ENCODE measurements at regions not wholly inside any gene's neighbourhood (a gene's known extent, or its start where the extent isn't known, plus 50 kb on each side); places are given as distances from the start of the nearest gene placed in this dataset.
A peak's percentile ranks its signal among the peaks of the same experiment; 100 is the strongest.
"Not testable (repeated sequence)": the region's sequence is repeated elsewhere in the genome, so short reads cannot be mapped to it uniquely, and the experiment has no call there.

DNA sequence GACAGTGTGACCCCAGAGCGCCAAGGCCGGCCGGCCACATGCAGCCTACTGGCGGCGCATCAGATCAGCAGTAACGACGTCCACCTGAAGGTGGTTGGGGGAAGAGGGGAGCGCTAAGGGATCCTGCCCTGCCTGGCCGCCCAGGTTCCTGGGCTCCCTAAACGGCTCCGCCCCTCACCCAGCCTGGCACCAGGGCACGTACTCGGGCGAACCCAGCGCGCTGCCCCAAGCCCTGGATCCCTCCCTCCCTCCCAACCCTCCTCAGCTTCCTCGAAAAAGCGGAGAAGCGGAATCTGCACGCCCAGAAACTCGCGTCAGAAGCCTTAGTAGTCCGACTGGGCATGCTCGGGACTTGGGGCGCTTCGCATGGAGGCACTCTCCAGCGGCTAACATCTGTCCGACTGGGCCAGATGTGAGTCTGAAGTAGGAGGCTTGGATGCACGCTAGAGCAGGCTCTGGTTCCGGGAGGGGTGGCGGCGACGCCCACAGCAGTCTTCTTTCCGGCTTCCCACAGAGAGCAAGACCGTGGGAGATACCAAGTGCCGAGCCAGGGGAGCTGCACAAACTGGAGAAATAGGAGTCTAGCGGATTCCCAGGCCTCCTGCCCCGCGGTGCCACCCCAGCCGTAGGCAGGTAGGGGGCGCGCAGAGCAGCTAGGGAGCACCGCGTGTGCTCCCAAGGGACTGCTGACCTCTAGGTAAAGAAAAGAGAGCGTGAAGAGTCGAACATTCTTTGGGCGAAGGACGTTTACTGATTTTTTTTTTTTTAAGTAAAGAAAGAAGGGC is 114.3 kb upstream of the TEX13C start:
- peaks cover 7% of the 10 kb centered on the region for H3K27me3 Mint-ChIP-seq
- H3K36me3 Mint-ChIP-seq = no peaks in the 10 kb centered on the region
- DNase-seq (ENCODE audit: low spot score in 2 of 2) (no peak), ATAC-seq (ENCODE audit: low read depth) (no peak)
- no peak overlapping the region for H3K27ac Mint-ChIP-seq
- peaks cover 2% of the 10 kb centered on the region for H3K4me1 Mint-ChIP-seq
- H3K4me3 Mint-ChIP-seq = peak overlapping the region; percentile 43
- H3K9me3 Mint-ChIP-seq = peaks cover 2% of the 10 kb centered on the region

GRCh38 chrX:125205918-125206665 is 113.6 kb upstream of the TEX13C start:
- Mint-ChIP-seq H3K36me3 (no peaks in the 10 kb centered on the region), H3K4me1 (peaks cover 2% of the 10 kb centered on the region), H3K27me3 (peaks cover 7% of the 10 kb centered on the region), H3K4me3 (no peak overlapping the region), H3K9me3 (peaks cover 2% of the 10 kb centered on the region), H3K27ac (no peak overlapping the region)
- ATAC-seq (ENCODE audit: low read depth) = no peak
- DNase-seq (ENCODE audit: low spot score in 2 of 2) = no peak

DNA sequence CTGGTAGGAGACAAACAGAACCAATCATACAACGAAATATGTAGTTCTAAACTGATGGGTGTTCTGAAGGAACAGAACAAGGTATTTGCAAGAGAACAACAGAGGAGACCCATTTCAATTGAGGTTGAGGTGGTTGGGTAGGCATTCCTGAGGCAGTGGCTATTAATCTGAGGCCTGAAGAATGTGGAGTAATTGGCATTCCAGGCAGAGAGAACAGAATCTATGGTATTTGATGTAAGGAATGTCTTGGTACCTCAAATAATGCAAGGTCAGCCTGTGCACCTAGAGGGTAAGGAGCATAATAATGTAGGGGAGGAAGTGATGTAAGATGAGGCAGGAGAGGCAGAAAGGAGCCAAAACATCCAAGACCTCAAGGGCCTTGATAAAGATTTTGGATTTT is 109.5 kb upstream of the TEX13C start:
- H3K4me3 Mint-ChIP-seq = no peak overlapping the region

GRCh38 chrX:125219852-125220251 is 99.8 kb upstream of the TEX13C start:
- Mint-ChIP-seq H3K9me3 (no peaks in the 10 kb centered on the region), H3K27me3 (peaks cover 1% of the 10 kb centered on the region), H3K27ac (no peak overlapping the region), H3K36me3 (no peaks in the 10 kb centered on the region), H3K4me1 (no peaks in the 10 kb centered on the region), H3K4me3 (no peak overlapping the region)
- ATAC-seq (ENCODE audit: low read depth) (no peak), DNase-seq (ENCODE audit: low spot score in 2 of 2) (no peak)

More for the DNA sequence above, 109.5 kb upstream of the TEX13C start:
- ATAC-seq (ENCODE audit: low read depth) (no peak), DNase-seq (ENCODE audit: low spot score in 2 of 2) (no peak)
- H3K9me3 Mint-ChIP-seq = no peaks in the 10 kb centered on the region
- no peaks in the 10 kb centered on the region for H3K4me1 Mint-ChIP-seq
- H3K27me3 Mint-ChIP-seq = peaks cover 5% of the 10 kb centered on the region
- H3K27ac Mint-ChIP-seq = no peak overlapping the region
- H3K36me3 Mint-ChIP-seq = no peaks in the 10 kb centered on the region

DNA sequence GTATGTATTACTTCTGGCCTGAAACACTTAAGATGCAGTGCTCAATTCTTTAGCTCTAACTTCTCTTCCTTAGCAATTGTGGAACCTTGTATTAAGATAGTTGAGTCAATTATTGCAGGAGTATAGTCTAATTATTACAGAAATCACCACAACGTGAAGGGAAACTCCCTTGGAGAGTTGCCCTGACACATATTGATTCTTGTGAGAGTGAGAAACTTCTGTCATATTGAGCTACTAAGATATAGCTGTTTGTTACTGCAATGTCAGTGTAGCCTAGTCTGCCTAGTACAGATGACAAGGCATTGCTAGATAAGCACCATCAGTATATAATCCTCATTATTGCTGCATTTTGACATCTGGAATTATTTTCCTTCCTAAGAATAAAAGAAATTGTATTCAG is 82.7 kb upstream of the TEX13C start:
- ATAC-seq (ENCODE audit: low read depth) (no peak), DNase-seq (ENCODE audit: low spot score in 2 of 2) (no peak)
- no peaks in the 10 kb centered on the region for H3K4me1 Mint-ChIP-seq
- H3K9me3 Mint-ChIP-seq = peaks cover 1% of the 10 kb centered on the region
- no peaks in the 10 kb centered on the region for H3K36me3 Mint-ChIP-seq
- no peaks in the 10 kb centered on the region for H3K27me3 Mint-ChIP-seq
- no peak overlapping the region for H3K4me3 Mint-ChIP-seq
- H3K27ac Mint-ChIP-seq = no peak overlapping the region

- H3K27me3 Mint-ChIP-seq = no peaks in the 10 kb centered on the region
- no peak overlapping the region for H3K4me3 Mint-ChIP-seq
- no peak overlapping the region for H3K27ac Mint-ChIP-seq
- no peak for ATAC-seq (ENCODE audit: low read depth)
- H3K9me3 Mint-ChIP-seq = peaks cover 1% of the 10 kb centered on the region
- H3K36me3 Mint-ChIP-seq = no peaks in the 10 kb centered on the region
- no peaks in the 10 kb centered on the region for H3K4me1 Mint-ChIP-seq
- no peak for DNase-seq (ENCODE audit: low spot score in 2 of 2)
Observed at GRCh38 chrX:125248931-125249330, 70.7 kb upstream of the TEX13C start.

DNA sequence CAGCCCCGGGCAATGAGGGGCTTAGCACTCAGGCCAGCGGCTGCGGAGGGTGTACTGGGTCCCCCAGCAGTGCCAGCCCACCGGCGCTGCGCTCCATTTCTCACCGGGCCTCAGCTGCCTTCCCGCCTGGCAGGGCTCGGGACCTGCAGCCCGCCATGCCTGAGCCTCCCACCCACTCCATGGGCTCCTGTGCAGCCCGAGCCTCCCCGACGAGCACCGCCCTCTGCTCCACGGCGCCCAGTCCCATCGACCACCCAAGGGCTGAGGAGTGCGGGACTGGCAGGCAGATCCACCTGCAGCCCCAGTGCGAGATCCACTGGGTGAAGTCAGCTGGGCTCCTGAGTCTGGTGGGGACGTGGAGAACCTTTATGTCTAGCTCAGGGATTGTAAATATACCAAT is 63.9 kb upstream of the TEX13C start:
- H3K27ac Mint-ChIP-seq; H3K9me3 Mint-ChIP-seq; H3K27me3 Mint-ChIP-seq; H3K4me3 Mint-ChIP-seq; DNase-seq (ENCODE audit: low spot score in 2 of 2); ATAC-seq (ENCODE audit: low read depth); H3K36me3 Mint-ChIP-seq; H3K4me1 Mint-ChIP-seq: not testable (repeated sequence)

DNA sequence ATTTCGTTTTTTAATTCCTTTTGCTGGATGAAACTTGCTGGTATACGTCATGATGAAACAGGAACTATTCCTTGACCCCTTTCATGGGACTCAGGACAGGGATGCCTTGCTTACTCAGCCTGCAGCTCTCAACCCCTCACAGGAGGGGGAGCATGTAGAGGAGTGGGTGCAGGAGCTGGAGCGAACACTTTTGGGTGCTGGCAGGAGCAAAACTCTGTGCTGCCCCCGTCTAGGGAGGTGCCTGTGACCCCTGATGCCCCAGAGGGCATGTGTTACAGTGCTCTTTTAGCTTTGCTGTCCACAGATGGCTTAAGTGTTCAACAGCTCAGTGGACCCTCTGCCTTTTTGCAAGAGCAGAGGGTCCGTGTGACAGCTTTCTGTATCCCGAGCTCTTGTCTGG is 56.8 kb upstream of the TEX13C start:
- no peak for DNase-seq (ENCODE audit: low spot score in 2 of 2)
- H3K27ac Mint-ChIP-seq = no peak overlapping the region
- ATAC-seq (ENCODE audit: low read depth) = no peak

DNA sequence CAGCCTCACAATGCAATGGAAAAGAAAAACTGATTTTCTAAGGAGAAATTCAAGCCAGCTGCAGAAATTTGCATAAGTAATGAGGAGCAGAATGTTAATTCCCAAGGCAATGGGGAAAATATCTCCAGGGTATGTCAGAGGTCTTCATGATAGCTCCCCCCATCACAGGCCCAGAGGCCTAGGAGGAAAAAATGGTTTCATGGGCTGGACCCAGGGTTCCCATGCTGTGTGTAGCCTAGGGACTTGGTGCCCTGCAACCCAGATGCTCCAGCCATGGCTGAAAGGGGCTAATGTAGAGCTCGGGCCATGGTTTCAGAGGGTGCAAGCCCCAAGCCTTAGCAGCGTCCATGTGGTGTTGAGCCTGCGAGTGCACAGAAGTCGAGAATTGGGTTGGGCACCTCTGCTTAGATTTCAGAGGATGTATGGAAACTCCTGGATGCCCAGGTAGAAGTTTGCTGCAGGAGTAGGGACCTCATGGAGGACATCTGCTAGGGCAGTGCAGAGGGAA is 53.5 kb upstream of the TEX13C start:
- no peaks in the 10 kb centered on the region for H3K36me3 Mint-ChIP-seq
- H3K9me3 Mint-ChIP-seq = no peaks in the 10 kb centered on the region
- DNase-seq (ENCODE audit: low spot score in 2 of 2) = no peak
- no peak overlapping the region for H3K4me3 Mint-ChIP-seq
- no peaks in the 10 kb centered on the region for H3K27me3 Mint-ChIP-seq
- no peaks in the 10 kb centered on the region for H3K4me1 Mint-ChIP-seq
- H3K27ac Mint-ChIP-seq = no peak overlapping the region
- ATAC-seq (ENCODE audit: low read depth) = no peak

More for the DNA sequence above, 56.8 kb upstream of the TEX13C start:
- H3K27me3 Mint-ChIP-seq = no peaks in the 10 kb centered on the region
- no peak overlapping the region for H3K4me3 Mint-ChIP-seq
- no peaks in the 10 kb centered on the region for H3K4me1 Mint-ChIP-seq
- H3K36me3 Mint-ChIP-seq = no peaks in the 10 kb centered on the region
- no peaks in the 10 kb centered on the region for H3K9me3 Mint-ChIP-seq
